ENCODE measurements at regions not wholly inside any gene's neighbourhood (a gene's known extent, or its start where the extent isn't known, plus 50 kb on each side); places are given as distances from the start of the nearest gene placed in this dataset.

- no peak for DNase-seq
- TF ChIP-seq CTCF (IDR thresholded peaks at IDR 0.05), result no peak
- no peak overlapping the region for H3K27ac ChIP-seq
- intact Hi-C loops (cut with DNase I), result no loop called here
- WGBS, 2 donors, result 81 to 88% methylated on average over 7 of the region's 7 CpGs
- ATAC-seq, result no peak
- H3K36me3 ChIP-seq, result no peaks in the 10 kb centered on the region
- FAIRE-seq, result no peak
- H3K4me1 ChIP-seq, result no peaks in the 10 kb centered on the region
- H3K4me3 ChIP-seq, result no peak overlapping the region
- H3K9me3 ChIP-seq, result no peaks in the 10 kb centered on the region
- H3K27me3 ChIP-seq, result no peaks in the 10 kb centered on the region
Measured at GRCh38 chr11:33417121-33417520, 159.9 kb downstream of the HIPK3 start.

DNA sequence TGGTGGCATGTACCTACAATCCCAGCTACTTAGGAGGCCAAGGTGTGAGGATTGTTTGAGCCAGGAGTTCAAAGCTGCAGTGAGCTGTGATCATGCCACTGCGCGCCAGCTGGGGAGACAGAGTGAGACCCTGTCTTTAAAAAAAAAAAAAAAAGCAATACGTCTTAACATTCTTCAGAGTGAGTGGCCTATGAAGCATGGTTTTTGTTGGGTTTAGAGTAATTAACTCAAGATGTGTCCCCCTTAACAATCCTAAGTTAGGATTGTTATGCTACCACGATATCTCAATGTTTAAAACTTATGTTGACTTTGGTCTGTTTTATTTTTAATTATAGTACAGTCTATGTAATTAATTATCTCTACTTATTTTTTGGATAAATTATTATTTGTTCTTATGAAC, 156.1 kb downstream of the HIPK3 start:
- H3K27me3 ChIP-seq, result no peaks in the 10 kb centered on the region
- no peak overlapping the region for H3K27ac ChIP-seq
- H3K9me3 ChIP-seq, result no peaks in the 10 kb centered on the region
- DNase-seq, result no peak
- no peak overlapping the region for H3K4me3 ChIP-seq
- no peak for TF ChIP-seq CTCF (IDR thresholded peaks at IDR 0.05)
- FAIRE-seq, result no peak
- H3K36me3 ChIP-seq, result no peaks in the 10 kb centered on the region
- WGBS, 2 donors, result 61 to 76% methylated on average over 4 of the region's 4 CpGs
- intact Hi-C loops (cut with DNase I), result no loop called here
- no peaks in the 10 kb centered on the region for H3K4me1 ChIP-seq
- no peak for ATAC-seq

- Histone ChIP-seq H3K27ac (no peak overlapping the region), H3K4me1 (no peaks in the 10 kb centered on the region), H3K36me3 (no peaks in the 10 kb centered on the region), H3K4me3 (no peak overlapping the region), H3K9me3 (no peaks in the 10 kb centered on the region), H3K27me3 (no peaks in the 10 kb centered on the region)
- FAIRE-seq (no peak), ATAC-seq (no peak), DNase-seq (no peak)
- TF ChIP-seq CTCF (IDR thresholded peaks at IDR 0.05), result no peak
- intact Hi-C loops (cut with DNase I), result no loop called here
Measured at GRCh38 chr11:33412241-33412640, 155.1 kb downstream of the HIPK3 start.

- 64 to 81% methylated on average over 4 of the region's 4 CpGs for WGBS, 2 donors
- Histone ChIP-seq H3K9me3 (no peaks in the 10 kb centered on the region), H3K27ac (no peak overlapping the region), H3K4me3 (no peak overlapping the region), H3K36me3 (no peaks in the 10 kb centered on the region), H3K27me3 (no peaks in the 10 kb centered on the region), H3K4me1 (no peaks in the 10 kb centered on the region)
- FAIRE-seq, result no peak
- no peak for TF ChIP-seq CTCF (IDR thresholded peaks at IDR 0.05)
- no peak for ATAC-seq
- DNase-seq, result no peak
- intact Hi-C loops (cut with DNase I), result no loop called here
Measured at GRCh38 chr11:33411751-33412150, 154.6 kb downstream of the HIPK3 start.

DNA sequence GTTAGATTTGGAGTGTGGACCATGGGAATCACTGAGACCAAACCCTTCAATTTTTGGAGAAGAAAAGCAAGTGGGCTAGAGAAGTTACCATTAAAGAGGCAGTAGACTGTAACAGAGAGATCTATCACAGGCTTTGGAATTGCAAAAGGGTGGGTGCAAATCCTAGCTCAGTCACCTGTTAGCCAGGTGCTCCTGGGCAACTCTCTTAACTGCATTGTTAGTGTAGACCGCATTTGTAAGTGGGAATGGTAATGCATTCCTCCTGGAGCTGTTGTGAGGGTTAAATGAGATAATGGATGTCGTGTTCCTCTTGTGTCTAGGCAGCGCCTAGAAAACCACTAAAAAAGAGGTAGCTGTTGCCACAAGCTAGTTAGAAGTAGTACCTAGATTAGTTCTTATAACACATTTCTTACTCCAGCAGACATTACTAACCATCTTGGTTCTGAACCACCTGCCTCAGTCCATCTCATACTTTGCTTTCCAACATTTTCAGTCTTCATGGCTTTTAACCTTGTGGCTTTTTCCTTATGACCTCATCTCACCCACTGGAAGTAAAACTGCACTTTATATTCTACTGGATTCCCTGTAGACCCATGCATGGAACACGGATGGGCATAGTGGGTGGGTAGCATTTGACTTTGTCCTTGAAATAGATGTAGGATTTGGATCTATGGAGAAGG, 153.0 kb downstream of the HIPK3 start:
- WGBS, 2 donors, result 57 to 60% methylated on average over 4 of the region's 4 CpGs
- Histone ChIP-seq H3K4me3 (no peak overlapping the region), H3K27me3 (no peaks in the 10 kb centered on the region), H3K4me1 (no peaks in the 10 kb centered on the region), H3K9me3 (no peaks in the 10 kb centered on the region), H3K27ac (no peak overlapping the region), H3K36me3 (no peaks in the 10 kb centered on the region)
- FAIRE-seq (no peak), DNase-seq (no peak), ATAC-seq (no peak)
- no peak for TF ChIP-seq CTCF (IDR thresholded peaks at IDR 0.05)
- intact Hi-C loops (cut with DNase I), result no loop called here

Measured in pancreas (tissue), 10 donors.